Body of pancreas (tissue), 4 donors: ENCODE measurements at regions not wholly inside any gene's neighbourhood (a gene's known extent, or its start where the extent isn't known, plus 50 kb on each side); places are given as distances from the start of the nearest gene placed in this dataset.

Experiments
- ATAC-seq: fragments of 150-250 bp; one replicate; pipeline ENCODE4 v1.9.1; 2016
- DNase-seq, 4 donors: peaks; one replicate each; pipeline ENCODE4 v3.0.0-alpha.2; 2019
- H3K27ac ChIP-seq, 4 donors: fragments of 200-600 bp; sonication (generic); 1 replicate in 3 of 4; 2 replicates in 1 of 4; pipeline versions ENCODE4 v1.5.1 to v1.6.1; 2016 to 2019; ENCODE audit warnings: mild to moderate bottlenecking in 1 of 4, mixed read lengths in 1 of 4, moderate library complexity in 1 of 4
- H3K27me3 ChIP-seq, 2 donors: fragments of 200-600 bp; sonication (generic); one replicate each; pipeline ENCODE4 v1.6.0; 2016; ENCODE audit warnings: mild to moderate bottlenecking in 1 of 2
- H3K36me3 ChIP-seq, 2 donors: fragments of 200-600 bp; sonication (generic); replicated peaks in 1 of 2; 2 replicates each; pipeline ENCODE4 v1.5.1; 2016; ENCODE audit warnings: low read depth in 2 of 2; ENCODE audit not compliant: insufficient read depth in 1 of 2
- H3K4me1 ChIP-seq: fragments of 200-600 bp; sonication (generic); one replicate; pipeline ENCODE4 v1.6.0; 2016
- H3K4me3 ChIP-seq, 2 donors: fragments of 200-600 bp; sonication (generic); 1 replicate in 1 of 2; 2 replicates in 1 of 2; pipeline ENCODE4 v1.5.1; 2016 to 2019
- H3K9me3 ChIP-seq, 3 donors: fragments of 200-600 bp; sonication (generic); 1 replicate in 2 of 3; 2 replicates in 1 of 3; pipeline ENCODE4 v1.5.1; 2016
- POLR2A ChIP-seq, 3 donors: fragments of 450-650 bp; IDR thresholded peaks; one replicate each; pipeline ENCODE4 v1.6.1; 2016; ENCODE audit warnings: antibody characterized with exemption in 3 of 3, mild to moderate bottlenecking in 2 of 3
- WGBS, 2 donors: methylation state at CpG; one replicate each; pipeline ENCODE4 v1.1.5; 2017; 5-methylcytosine and 5-hydroxymethylcytosine counted together
- intact Hi-C: fragments of 100-400 bp; cut with DNase I; formaldehyde crosslinking; loops from one replicate; pipeline ENCODE4 v1.15.1; 2023
- TF ChIP-seq, protein P1 (sequence below), 7 experiments: fragments of 450-650 bp in 4 of 7; fragments of 200-600 bp in 3 of 7; sonication (generic) in 3 of 7; IDR thresholded peaks; one replicate each; pipeline ENCODE4 v1.5.1; 2016 to 2019; ENCODE audit warnings: antibody characterized with exemption in 7 of 7

DNA sequence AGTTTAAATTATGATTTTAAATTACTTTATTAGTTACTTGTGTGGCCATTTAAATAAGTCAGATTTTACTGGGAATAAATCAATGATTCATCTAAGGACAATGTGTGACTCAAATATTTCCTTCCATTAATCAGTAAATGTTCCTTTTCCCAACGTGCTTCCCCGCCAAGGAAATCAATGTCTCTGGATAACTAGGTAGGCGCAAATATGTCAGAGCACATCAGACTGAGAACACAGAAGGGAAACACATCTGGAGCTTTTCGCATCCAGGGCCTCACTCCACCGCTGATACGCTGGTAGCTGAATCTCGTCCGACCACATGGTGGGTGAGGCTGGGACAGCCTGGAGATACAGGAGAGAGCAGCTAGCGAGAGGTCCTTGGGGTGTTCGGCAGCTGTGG, 56.4 kb upstream of the RPS6KA2 start:
- intact Hi-C loops: no loop called here
- Histone ChIP-seq H3K36me3 (no peaks in the 10 kb centered on the region), H3K27ac (peak overlapping the region; percentile 38 to 91 (median 54)), H3K27me3 (no peaks in the 10 kb centered on the region), H3K4me3 (no peak overlapping the region), H3K9me3 (no peaks in the 10 kb centered on the region), H3K4me1 (peaks cover 29% of the 10 kb centered on the region)
- DNase-seq (peak; percentile 47 to 84 (median 68)), ATAC-seq (peak; percentile 83)
- WGBS, 2 donors: 18 to 38% methylated on average over 5 to 10 of the region's 10 CpGs
- TF ChIP-seq, protein P1, sequence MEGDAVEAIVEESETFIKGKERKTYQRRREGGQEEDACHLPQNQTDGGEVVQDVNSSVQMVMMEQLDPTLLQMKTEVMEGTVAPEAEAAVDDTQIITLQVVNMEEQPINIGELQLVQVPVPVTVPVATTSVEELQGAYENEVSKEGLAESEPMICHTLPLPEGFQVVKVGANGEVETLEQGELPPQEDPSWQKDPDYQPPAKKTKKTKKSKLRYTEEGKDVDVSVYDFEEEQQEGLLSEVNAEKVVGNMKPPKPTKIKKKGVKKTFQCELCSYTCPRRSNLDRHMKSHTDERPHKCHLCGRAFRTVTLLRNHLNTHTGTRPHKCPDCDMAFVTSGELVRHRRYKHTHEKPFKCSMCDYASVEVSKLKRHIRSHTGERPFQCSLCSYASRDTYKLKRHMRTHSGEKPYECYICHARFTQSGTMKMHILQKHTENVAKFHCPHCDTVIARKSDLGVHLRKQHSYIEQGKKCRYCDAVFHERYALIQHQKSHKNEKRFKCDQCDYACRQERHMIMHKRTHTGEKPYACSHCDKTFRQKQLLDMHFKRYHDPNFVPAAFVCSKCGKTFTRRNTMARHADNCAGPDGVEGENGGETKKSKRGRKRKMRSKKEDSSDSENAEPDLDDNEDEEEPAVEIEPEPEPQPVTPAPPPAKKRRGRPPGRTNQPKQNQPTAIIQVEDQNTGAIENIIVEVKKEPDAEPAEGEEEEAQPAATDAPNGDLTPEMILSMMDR (IDR thresholded peaks at IDR 0.05): peak in 1 of 7 experiments; percentile 10
- TF ChIP-seq POLR2A (IDR thresholded peaks at IDR 0.05): no peak

DNA sequence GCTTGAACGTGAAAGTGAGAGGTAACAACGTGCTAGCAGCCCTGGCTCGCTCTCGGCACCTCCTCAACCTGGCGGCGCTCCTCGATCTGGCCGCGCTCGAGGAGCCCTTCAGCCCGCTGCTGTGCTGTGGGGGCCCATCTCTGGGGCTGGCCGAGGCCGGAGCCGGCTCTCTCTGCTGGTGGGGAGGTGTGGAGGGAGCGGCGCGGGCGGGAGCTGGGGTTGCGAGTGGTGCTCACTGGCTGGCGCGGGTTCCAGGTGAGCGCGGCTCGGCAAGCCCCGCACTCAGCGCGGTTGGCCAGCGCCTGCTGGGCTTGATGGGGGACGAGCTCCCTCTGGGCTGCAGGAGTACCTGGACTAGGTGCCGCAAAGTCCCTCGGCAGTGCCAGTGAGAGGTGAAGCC, 52.5 kb upstream of the RPS6KA2 start:
- no peaks in the 10 kb centered on the region for H3K27me3 ChIP-seq
- no peak overlapping the region for H3K4me3 ChIP-seq
- no peak for ATAC-seq
- DNase-seq: no peak
- peaks cover 62% of the 10 kb centered on the region for H3K4me1 ChIP-seq
- intact Hi-C loops: no loop called here
- 95% methylated on average over 25 to 31 of the region's 31 CpGs for WGBS, 2 donors
- TF ChIP-seq POLR2A (IDR thresholded peaks at IDR 0.05): no peak
- TF ChIP-seq, protein P1 (IDR thresholded peaks at IDR 0.05): no peak
- H3K36me3 ChIP-seq: no peaks in the 10 kb centered on the region
- peak overlapping the region in 1 of 4 donors; percentile 92 for H3K27ac ChIP-seq
- no peaks in the 10 kb centered on the region for H3K9me3 ChIP-seq

DNA sequence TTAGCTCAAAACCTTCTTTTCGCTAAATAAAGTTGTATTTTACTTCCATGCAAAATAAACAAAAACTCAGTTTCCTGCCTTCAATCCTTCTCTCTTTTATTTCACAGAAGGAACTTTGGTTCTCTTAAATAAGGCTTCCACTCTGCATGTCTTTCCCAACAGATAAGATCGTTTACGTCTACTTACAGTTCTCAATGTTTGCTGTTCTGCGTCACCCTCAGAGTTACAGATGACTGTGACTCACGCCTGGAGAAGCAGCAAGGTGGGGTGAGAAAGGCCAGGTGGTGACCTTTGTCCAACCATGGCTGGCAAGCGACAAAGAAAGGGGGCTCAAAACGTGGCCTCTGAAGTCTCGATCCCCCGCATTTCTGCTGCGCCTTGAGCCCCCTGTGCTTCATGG, 51.4 kb upstream of the RPS6KA2 start:
- peak overlapping the region; percentile 86 to 98 (median 90) for H3K27ac ChIP-seq
- TF ChIP-seq, protein P1 (IDR thresholded peaks at IDR 0.05): no peak
- TF ChIP-seq POLR2A (IDR thresholded peaks at IDR 0.05): no peak
- H3K36me3 ChIP-seq: no peaks in the 10 kb centered on the region
- H3K27me3 ChIP-seq: no peaks in the 10 kb centered on the region
- ATAC-seq (peak; percentile 90), DNase-seq (peak; percentile 75 to 91 (median 86))
- H3K4me3 ChIP-seq: no peak overlapping the region
- peaks cover 55% of the 10 kb centered on the region for H3K4me1 ChIP-seq
- WGBS, 2 donors: 52 to 53% methylated on average over 10 of the region's 10 CpGs
- H3K9me3 ChIP-seq: no peaks in the 10 kb centered on the region
- intact Hi-C loops: no loop called here

DNA sequence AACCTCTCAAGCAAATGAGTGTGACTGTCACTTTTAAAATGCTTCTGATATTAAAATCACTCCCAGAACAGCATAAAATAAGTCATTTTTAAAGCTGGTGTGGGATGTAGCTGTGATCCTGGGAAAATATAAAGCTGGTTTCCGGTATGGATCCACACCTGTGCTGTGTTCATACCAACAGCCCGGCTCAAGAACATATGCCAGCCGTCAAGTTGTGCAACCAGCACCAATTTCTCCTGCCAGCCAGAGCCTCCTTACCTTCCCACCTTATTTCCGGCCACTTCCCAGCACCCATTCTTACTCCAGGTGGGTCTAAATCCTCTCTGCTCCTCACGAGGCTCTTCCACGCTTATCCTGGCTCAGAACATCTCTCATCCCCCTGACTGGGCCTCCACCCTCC, 50.9 kb upstream of the RPS6KA2 start:
- TF ChIP-seq, protein P1 (IDR thresholded peaks at IDR 0.05): no peak
- no peak for TF ChIP-seq POLR2A (IDR thresholded peaks at IDR 0.05)
- no peaks in the 10 kb centered on the region for H3K36me3 ChIP-seq
- WGBS, 2 donors: 46 to 52% methylated on average over 6 of the region's 6 CpGs
- no peak overlapping the region for H3K4me3 ChIP-seq
- ATAC-seq (peak; percentile 86), DNase-seq (peak; percentile 72 to 91 (median 84))
- H3K4me1 ChIP-seq: peaks cover 50% of the 10 kb centered on the region
- H3K9me3 ChIP-seq: no peaks in the 10 kb centered on the region
- H3K27ac ChIP-seq: peak overlapping the region; percentile 86 to 98 (median 90)
- no peaks in the 10 kb centered on the region for H3K27me3 ChIP-seq
- intact Hi-C loops: no loop called here
